Activated naive CD4-positive, alpha-beta T cell treated with anti-CD3 and anti-CD28 coated beads, Interleukin-2, amount 50 U/mL, for 24 hours (primary cell): ENCODE measurements at regions not wholly inside any gene's neighbourhood (a gene's known extent, or its start where the extent isn't known, plus 50 kb on each side); places are given as distances from the start of the nearest gene placed in this dataset.

ENCODE experiments used
- H3K27ac Mint-ChIP-seq: one replicate; pipeline ENCODE4 v1.8.0; 2021; ENCODE audit warnings: mild to moderate bottlenecking, mixed read lengths
- H3K27me3 Mint-ChIP-seq: one replicate; pipeline ENCODE4 v1.8.0; 2021; ENCODE audit warnings: mixed read lengths
- H3K36me3 Mint-ChIP-seq: one replicate; pipeline ENCODE4 v1.8.0; 2021; ENCODE audit warnings: mixed read lengths
- H3K4me1 Mint-ChIP-seq: one replicate; pipeline ENCODE4 v1.8.0; 2021; ENCODE audit warnings: mixed read lengths
- H3K4me3 Mint-ChIP-seq: one replicate; pipeline ENCODE4 v1.8.0; 2021; ENCODE audit warnings: mild to moderate bottlenecking, mixed read lengths
- H3K9me3 Mint-ChIP-seq: one replicate; pipeline ENCODE4 v1.8.0; 2021; ENCODE audit warnings: mixed read lengths

DNA sequence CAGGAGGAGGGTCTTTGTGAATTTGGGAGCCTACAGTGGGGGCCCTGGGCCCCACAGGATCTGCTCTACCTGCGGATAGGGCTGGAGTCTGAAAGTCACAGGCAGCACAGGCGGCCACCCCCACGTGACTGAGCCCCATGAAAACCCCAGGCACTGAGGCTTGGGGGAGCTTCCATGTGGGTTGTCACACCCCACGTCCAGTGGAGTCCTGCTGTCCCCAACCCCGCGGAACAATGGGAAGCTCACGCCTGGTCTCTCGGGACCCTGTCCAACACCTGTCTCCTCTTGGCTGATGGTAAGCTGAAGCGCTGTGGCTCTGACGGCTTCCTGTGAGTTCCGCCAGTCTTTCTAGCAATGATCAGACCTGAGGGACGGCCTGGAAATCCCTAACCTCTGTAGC lies 85.8 kb downstream of the PTGR3 start:
- Mint-ChIP-seq H3K27me3 (no peaks in the 10 kb centered on the region), H3K4me1 (peaks cover 8% of the 10 kb centered on the region)

DNA sequence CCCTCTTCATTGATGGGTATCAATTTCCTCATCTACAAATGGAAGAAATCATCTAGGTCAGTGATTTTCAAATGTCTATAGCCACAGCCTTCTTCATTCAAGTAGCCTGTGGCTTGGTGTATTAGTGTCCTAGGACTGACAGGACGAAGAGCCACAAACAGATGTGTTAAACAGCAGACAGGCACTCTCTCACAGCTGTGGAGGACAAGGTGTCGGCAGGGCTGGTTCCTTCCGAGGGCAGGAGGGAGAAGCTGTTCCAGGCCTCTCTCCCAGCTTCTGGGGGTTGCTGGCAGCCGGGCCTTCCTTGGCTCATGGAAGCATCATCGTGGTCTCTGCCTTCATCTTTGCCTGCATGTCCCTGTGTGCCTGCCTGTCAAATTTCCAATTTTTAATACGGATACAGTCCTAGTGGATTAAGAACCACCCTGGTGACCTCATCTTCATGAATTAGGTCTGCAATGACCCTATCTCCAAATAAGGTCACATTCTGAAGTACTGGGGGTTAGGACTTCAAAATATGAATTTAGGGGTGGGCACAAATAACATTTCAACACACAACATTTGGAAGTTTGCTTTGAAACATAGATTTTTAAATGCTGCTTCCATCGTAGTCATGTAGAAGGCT lies 86.5 kb downstream of the PTGR3 start:
- Mint-ChIP-seq H3K36me3 (no peaks in the 10 kb centered on the region), H3K27me3 (no peaks in the 10 kb centered on the region), H3K27ac (no peak overlapping the region), H3K4me3 (no peak overlapping the region), H3K4me1 (peaks cover 8% of the 10 kb centered on the region), H3K9me3 (no peaks in the 10 kb centered on the region)

More for the DNA sequence above, 85.8 kb downstream of the PTGR3 start:
- no peak overlapping the region for H3K27ac Mint-ChIP-seq
- no peak overlapping the region for H3K4me3 Mint-ChIP-seq
- no peaks in the 10 kb centered on the region for H3K9me3 Mint-ChIP-seq
- no peaks in the 10 kb centered on the region for H3K36me3 Mint-ChIP-seq

DNA sequence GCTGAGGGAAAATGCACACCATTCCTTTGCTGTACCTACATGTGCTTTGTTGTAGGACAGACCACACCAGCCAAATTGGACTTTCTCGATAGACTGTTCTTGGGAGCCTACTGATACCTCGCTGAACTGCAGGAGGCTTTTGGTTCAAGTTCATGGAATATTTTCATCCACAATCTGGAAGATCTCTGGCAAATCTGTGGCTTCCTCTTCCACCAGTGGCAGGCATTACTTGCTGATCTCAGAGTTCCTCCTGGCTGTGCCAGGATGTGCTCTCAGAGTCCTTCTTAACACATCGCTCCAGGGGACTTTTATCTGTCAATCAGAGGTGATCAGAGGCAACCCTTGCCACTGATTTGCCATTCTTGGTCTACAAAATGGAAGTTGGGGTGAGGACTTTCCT lies 87.7 kb downstream of the PTGR3 start:
- Mint-ChIP-seq H3K4me1 (peaks cover 3% of the 10 kb centered on the region), H3K27ac (no peak overlapping the region), H3K4me3 (no peak overlapping the region), H3K9me3 (no peaks in the 10 kb centered on the region), H3K27me3 (no peaks in the 10 kb centered on the region), H3K36me3 (no peaks in the 10 kb centered on the region)

DNA sequence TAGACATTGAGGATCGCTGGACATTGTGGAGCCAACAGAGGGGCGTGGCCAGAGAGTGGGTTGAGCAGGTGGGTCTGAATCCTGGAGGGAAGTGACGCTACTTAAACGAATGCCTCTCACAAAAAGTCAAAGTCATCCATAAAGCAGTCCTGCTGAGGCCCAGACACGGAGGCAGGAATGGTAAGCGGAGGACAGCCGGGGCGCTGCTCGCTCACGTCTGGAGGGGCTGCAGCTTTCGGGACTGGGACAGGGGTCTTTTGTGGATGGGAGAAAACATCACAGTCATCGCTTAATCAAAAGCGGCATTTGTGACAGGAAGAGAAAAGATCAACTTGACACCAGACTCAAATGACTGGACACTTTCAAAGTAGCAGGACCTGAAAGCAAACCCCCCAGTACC lies 88.4 kb downstream of the PTGR3 start:
- H3K4me3 Mint-ChIP-seq, result no peak overlapping the region

DNA sequence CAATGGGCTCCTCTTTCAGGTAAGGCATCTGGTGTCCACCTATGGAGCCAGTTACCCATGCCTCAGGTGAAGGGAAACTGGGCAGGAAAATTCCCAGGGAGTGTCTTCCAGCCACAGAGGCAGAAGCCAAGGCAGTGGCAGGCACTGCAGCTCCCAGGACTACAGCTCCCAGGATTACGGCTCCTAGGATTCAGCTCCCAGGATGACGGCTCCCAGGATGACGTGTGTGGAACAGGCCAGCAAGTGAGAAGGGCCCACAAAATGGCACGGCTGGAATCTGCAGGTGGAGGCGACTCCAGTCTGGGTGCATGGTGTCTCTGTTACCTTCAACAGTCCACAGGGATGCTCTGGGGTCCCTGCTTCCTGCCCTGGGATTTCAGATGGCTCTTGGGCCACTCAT lies 92.1 kb downstream of the PTGR3 start:
- Mint-ChIP-seq H3K27me3 (no peaks in the 10 kb centered on the region), H3K4me1 (no peaks in the 10 kb centered on the region), H3K27ac (no peak overlapping the region), H3K4me3 (no peak overlapping the region), H3K36me3 (no peaks in the 10 kb centered on the region), H3K9me3 (no peaks in the 10 kb centered on the region)

More for the DNA sequence above, 88.4 kb downstream of the PTGR3 start:
- Mint-ChIP-seq H3K27ac (no peak overlapping the region), H3K27me3 (no peaks in the 10 kb centered on the region), H3K9me3 (no peaks in the 10 kb centered on the region), H3K4me1 (no peaks in the 10 kb centered on the region), H3K36me3 (no peaks in the 10 kb centered on the region)

DNA sequence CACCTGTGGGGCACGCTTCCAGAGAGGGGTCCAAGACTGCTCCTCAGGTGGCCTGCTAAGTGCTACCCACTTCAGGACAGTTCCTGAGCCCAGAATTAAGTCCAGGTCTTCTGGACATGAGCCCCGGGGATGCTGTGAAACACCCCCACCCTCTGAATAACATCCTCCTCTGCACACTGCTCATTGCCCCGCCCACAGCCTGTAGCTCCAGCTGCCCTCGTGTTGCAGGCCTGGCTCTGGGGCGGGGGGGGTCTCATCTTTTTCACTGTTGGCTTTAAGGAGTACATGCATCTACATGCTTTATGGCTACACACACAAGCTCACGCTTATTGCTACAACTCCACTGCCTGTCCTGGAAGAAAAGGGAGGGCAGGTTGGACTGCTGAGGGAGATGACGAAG lies 92.8 kb downstream of the PTGR3 start:
- no peak overlapping the region for H3K27ac Mint-ChIP-seq
- H3K4me1 Mint-ChIP-seq, result no peaks in the 10 kb centered on the region
- no peaks in the 10 kb centered on the region for H3K27me3 Mint-ChIP-seq
- no peaks in the 10 kb centered on the region for H3K9me3 Mint-ChIP-seq
- H3K36me3 Mint-ChIP-seq, result no peaks in the 10 kb centered on the region
- no peak overlapping the region for H3K4me3 Mint-ChIP-seq

DNA sequence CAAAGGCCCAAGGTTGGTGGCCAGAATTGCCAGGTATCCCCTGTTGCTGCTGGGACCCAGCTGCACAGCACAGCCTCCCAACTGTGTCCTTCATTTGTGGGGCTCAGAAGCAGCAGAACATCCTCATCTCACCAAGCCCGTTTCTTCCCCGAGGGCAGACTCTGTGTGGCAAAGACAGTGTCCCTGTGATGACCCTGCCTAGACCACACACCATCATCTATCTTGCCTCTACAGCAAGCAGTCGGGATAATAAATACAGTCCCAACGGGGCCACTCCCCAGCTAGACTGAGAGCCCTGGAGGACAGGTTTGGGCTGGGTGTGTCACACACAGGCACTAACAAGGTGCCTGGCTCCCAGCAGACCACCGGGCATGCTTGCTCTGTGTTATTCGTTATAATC lies 93.4 kb downstream of the PTGR3 start:
- Mint-ChIP-seq H3K4me3 (no peak overlapping the region), H3K36me3 (no peaks in the 10 kb centered on the region), H3K27ac (no peak overlapping the region)

More for the DNA sequence above, 93.4 kb downstream of the PTGR3 start:
- no peaks in the 10 kb centered on the region for H3K4me1 Mint-ChIP-seq
- no peaks in the 10 kb centered on the region for H3K27me3 Mint-ChIP-seq
- H3K9me3 Mint-ChIP-seq, result no peaks in the 10 kb centered on the region
